ENCODE measurements at regions not wholly inside any gene's neighbourhood (a gene's known extent, or its start where the extent isn't known, plus 50 kb on each side); places are given as distances from the start of the nearest gene placed in this dataset.

- DNase-seq = no peak
- no peak for ATAC-seq
- H3K9me3 ChIP-seq = no peaks in the 10 kb centered on the region
- H3K4me1 ChIP-seq = no peaks in the 10 kb centered on the region
- H3K36me3 ChIP-seq (ENCODE audit: insufficient read depth in 1 of 2, low read depth in 1 of 2) = no peaks in the 10 kb centered on the region
- no peak for TF ChIP-seq CTCF (IDR thresholded peaks at IDR 0.05)
- 9 to 22% (median 19%) methylated on average over 4 of the region's 4 CpGs for WGBS, 3 donors
- H3K4me3 ChIP-seq = no peak overlapping the region
- H3K27ac ChIP-seq = no peak overlapping the region
- intact Hi-C loops (cut with DNase I) = no loop called here
- no peaks in the 10 kb centered on the region for H3K27me3 ChIP-seq (ENCODE audit: insufficient read depth in 3 of 3, low read length in 2 of 3)
Observed at GRCh38 chr6:91087908-91088307, 501.0 kb upstream of the MAP3K7 start.

- Histone ChIP-seq H3K9me3 (no peaks in the 10 kb centered on the region), H3K4me3 (no peak overlapping the region), H3K27me3 (ENCODE audit: insufficient read depth in 3 of 3, low read length in 2 of 3) (no peaks in the 10 kb centered on the region), H3K4me1 (no peaks in the 10 kb centered on the region), H3K36me3 (ENCODE audit: insufficient read depth in 1 of 2, low read depth in 1 of 2) (no peaks in the 10 kb centered on the region), H3K27ac (no peak overlapping the region)
- intact Hi-C loops (cut with DNase I) = no loop called here
- ATAC-seq (no peak), DNase-seq (no peak)
- WGBS, 3 donors = 23 to 26% (median 23%) methylated on average over 5 of the region's 5 CpGs
- TF ChIP-seq CTCF (IDR thresholded peaks at IDR 0.05) = no peak
Observed at GRCh38 chr6:91083211-91083610, 496.3 kb upstream of the MAP3K7 start.

GRCh38 chr6:91082311-91082832 lies 495.5 kb upstream of the MAP3K7 start:
- Histone ChIP-seq H3K9me3 (no peaks in the 10 kb centered on the region), H3K27me3 (ENCODE audit: insufficient read depth in 3 of 3, low read length in 2 of 3) (no peaks in the 10 kb centered on the region), H3K4me3 (no peak overlapping the region), H3K36me3 (ENCODE audit: insufficient read depth in 1 of 2, low read depth in 1 of 2) (no peaks in the 10 kb centered on the region), H3K4me1 (no peaks in the 10 kb centered on the region), H3K27ac (no peak overlapping the region)
- TF ChIP-seq CTCF (IDR thresholded peaks at IDR 0.05) = no peak
- DNase-seq (no peak), ATAC-seq (no peak)
- intact Hi-C loops (cut with DNase I) = no loop called here
- 67 to 84% (median 75%) methylated on average over 3 of the region's 3 CpGs for WGBS, 3 donors

GRCh38 chr6:91081452-91082067 lies 494.7 kb upstream of the MAP3K7 start:
- DNase-seq (no peak), ATAC-seq (no peak)
- no peak overlapping the region for H3K4me3 ChIP-seq
- H3K27me3 ChIP-seq (ENCODE audit: insufficient read depth in 3 of 3, low read length in 2 of 3) = no peaks in the 10 kb centered on the region
- WGBS, 3 donors = 23 to 30% (median 26%) methylated on average over 6 of the region's 6 CpGs
- H3K9me3 ChIP-seq = no peaks in the 10 kb centered on the region
- TF ChIP-seq CTCF (IDR thresholded peaks at IDR 0.05) = peak; percentile 55
- H3K27ac ChIP-seq = no peak overlapping the region
- H3K36me3 ChIP-seq (ENCODE audit: insufficient read depth in 1 of 2, low read depth in 1 of 2) = no peaks in the 10 kb centered on the region
- H3K4me1 ChIP-seq = no peaks in the 10 kb centered on the region
- intact Hi-C loops (cut with DNase I) = no loop called here

- Histone ChIP-seq H3K9me3 (no peaks in the 10 kb centered on the region), H3K27ac (no peak overlapping the region), H3K36me3 (ENCODE audit: insufficient read depth in 1 of 2, low read depth in 1 of 2) (no peaks in the 10 kb centered on the region), H3K4me1 (no peaks in the 10 kb centered on the region), H3K4me3 (no peak overlapping the region), H3K27me3 (ENCODE audit: insufficient read depth in 3 of 3, low read length in 2 of 3) (no peaks in the 10 kb centered on the region)
- no peak for ATAC-seq
- no peak for TF ChIP-seq CTCF (IDR thresholded peaks at IDR 0.05)
- no peak for DNase-seq
- intact Hi-C loops (cut with DNase I) = no loop called here
Observed at GRCh38 chr6:91080871-91081270, 494.0 kb upstream of the MAP3K7 start.
